Esophagus muscularis mucosa (tissue), 4 donors: ENCODE measurements at regions not wholly inside any gene's neighbourhood (a gene's known extent, or its start where the extent isn't known, plus 50 kb on each side); places are given as distances from the start of the nearest gene placed in this dataset.

ENCODE experiments used
- DNase-seq: peaks from one replicate; pipeline ENCODE4 v3.0.0-alpha.2; 2017; ENCODE audit errors: extremely low spot score
- H3K27ac ChIP-seq, 4 donors: fragments of 200-600 bp; sonication (generic); replicated peaks in 1 of 4; 1 replicate in 3 of 4; 2 replicates in 1 of 4; pipeline ENCODE4 v1.5.1; 2016 to 2019; ENCODE audit warnings: mild to moderate bottlenecking in 1 of 4
- H3K27me3 ChIP-seq, 4 donors: fragments of 200-600 bp; sonication (generic); one replicate each; pipeline versions ENCODE4 v1.5.1 to v1.6.0; 2016 to 2019
- H3K36me3 ChIP-seq, 4 donors: fragments of 200-600 bp; sonication (generic); one replicate each; pipeline ENCODE4 v1.5.1; 2016 to 2019
- H3K4me1 ChIP-seq, 4 donors: fragments of 200-600 bp; sonication (generic); one replicate each; pipeline ENCODE4 v1.5.1; 2016 to 2019
- H3K4me3 ChIP-seq, 4 donors: fragments of 200-600 bp; sonication (generic); 1 replicate in 2 of 4; 2 replicates in 2 of 4; pipeline ENCODE4 v1.5.1; 2016 to 2019; ENCODE audit warnings: mild to moderate bottlenecking in 4 of 4, moderate library complexity in 1 of 4
- H3K9me3 ChIP-seq, 4 donors: fragments of 200-600 bp; sonication (generic); 1 replicate in 3 of 4; 2 replicates in 1 of 4; pipeline ENCODE4 v1.5.1; 2016 to 2019
- EP300 ChIP-seq: sonication (generic); formaldehyde crosslinking; IDR thresholded peaks from one replicate; pipeline ENCODE4 v1.6.1; 2017; ENCODE audit warnings: antibody characterized with exemption
- POLR2A ChIP-seq: fragments of 450-650 bp; IDR thresholded peaks from one replicate; pipeline ENCODE4 v1.6.1; 2017; ENCODE audit warnings: antibody characterized with exemption, moderate library complexity, mild to moderate bottlenecking, low read depth
- POLR2AphosphoS5 ChIP-seq, 2 donors: sonication (generic); formaldehyde crosslinking; IDR thresholded peaks; one replicate each; pipeline ENCODE4 v1.6.1; 2017; ENCODE audit warnings: antibody characterized with exemption in 2 of 2
- WGBS: methylation state at CpG from one replicate; pipeline ENCODE4 v1.1.5; 2018; 5-methylcytosine and 5-hydroxymethylcytosine counted together
- intact Hi-C: fragments of 100-400 bp; cut with DNase I; formaldehyde crosslinking; loops from one replicate; pipeline ENCODE4 v1.15.1; 2023
- TF ChIP-seq, protein P1 (sequence below), 3 experiments: fragments of 200-600 bp in 2 of 3; fragments of 450-650 bp in 1 of 3; sonication (generic) in 2 of 3; IDR thresholded peaks; one replicate each; pipeline ENCODE4 v1.5.1; 2017 to 2019; ENCODE audit warnings: antibody characterized with exemption in 3 of 3, mild to moderate bottlenecking in 2 of 3, moderate library complexity in 1 of 3

DNA sequence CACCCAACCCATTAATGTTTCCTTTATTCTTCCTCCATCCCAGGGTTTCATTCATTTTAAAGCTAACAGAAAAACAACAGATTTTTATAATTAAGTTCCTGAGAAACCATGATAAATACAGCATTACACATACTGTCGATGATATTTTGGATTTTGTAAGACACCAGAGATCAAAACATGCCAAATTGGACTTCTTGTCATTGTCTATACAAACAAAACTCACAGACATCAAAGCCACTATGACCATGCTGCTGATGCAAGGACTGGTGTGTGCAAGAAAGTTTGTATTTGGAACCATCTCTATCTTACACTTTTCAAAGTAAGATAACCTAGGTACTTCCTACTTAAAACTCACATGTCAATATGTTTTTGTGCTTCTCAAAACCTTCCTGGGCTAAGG lies 294.0 kb upstream of the UGT8 start:
- WGBS, result 53% methylated on average over 1 of the region's 1 CpG
- no peak overlapping the region for H3K4me3 ChIP-seq
- intact Hi-C loops, result no loop called here

DNA sequence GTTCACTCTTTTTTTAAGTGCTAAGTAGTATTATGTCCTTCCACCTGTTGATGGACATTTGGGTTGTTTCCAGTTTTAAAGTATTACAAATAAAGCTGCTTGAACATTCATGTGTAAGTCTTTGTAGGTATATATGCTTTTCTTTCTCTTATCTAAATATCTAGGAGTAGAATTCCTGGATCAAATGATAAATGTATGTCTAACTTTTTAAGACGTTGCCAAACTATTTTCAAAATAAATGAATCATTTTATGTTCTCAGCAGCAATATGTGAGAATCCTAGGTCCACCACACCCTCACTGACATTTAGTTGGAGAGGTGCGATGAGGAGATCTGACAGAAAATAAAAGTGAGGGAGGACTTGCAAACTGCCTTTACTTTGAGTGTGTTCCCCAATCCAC lies 291.7 kb upstream of the UGT8 start:
- no peaks in the 10 kb centered on the region for H3K36me3 ChIP-seq
- H3K9me3 ChIP-seq, result no peaks in the 10 kb centered on the region
- DNase-seq, result no peak
- intact Hi-C loops, result no loop called here
- 46% methylated on average over 2 of the region's 2 CpGs for WGBS
- H3K27ac ChIP-seq, result no peak overlapping the region
- no peaks in the 10 kb centered on the region for H3K27me3 ChIP-seq
- no peak for TF ChIP-seq POLR2A
- TF ChIP-seq, protein P1, sequence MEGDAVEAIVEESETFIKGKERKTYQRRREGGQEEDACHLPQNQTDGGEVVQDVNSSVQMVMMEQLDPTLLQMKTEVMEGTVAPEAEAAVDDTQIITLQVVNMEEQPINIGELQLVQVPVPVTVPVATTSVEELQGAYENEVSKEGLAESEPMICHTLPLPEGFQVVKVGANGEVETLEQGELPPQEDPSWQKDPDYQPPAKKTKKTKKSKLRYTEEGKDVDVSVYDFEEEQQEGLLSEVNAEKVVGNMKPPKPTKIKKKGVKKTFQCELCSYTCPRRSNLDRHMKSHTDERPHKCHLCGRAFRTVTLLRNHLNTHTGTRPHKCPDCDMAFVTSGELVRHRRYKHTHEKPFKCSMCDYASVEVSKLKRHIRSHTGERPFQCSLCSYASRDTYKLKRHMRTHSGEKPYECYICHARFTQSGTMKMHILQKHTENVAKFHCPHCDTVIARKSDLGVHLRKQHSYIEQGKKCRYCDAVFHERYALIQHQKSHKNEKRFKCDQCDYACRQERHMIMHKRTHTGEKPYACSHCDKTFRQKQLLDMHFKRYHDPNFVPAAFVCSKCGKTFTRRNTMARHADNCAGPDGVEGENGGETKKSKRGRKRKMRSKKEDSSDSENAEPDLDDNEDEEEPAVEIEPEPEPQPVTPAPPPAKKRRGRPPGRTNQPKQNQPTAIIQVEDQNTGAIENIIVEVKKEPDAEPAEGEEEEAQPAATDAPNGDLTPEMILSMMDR (IDR thresholded peaks at IDR 0.05), result no peak
- TF ChIP-seq POLR2AphosphoS5 (IDR thresholded peaks at IDR 0.05), result no peak
- TF ChIP-seq EP300, result no peak
- peaks cover 0 to 11% (median 3%) of the 10 kb centered on the region in 4 donors for H3K4me1 ChIP-seq
- no peak overlapping the region for H3K4me3 ChIP-seq

More for the DNA sequence above, 294.0 kb upstream of the UGT8 start:
- TF ChIP-seq, protein P1 (IDR thresholded peaks at IDR 0.05), result no peak
- TF ChIP-seq EP300 (no peak), POLR2A (no peak), POLR2AphosphoS5 (IDR thresholded peaks at IDR 0.05) (no peak)
- no peak for DNase-seq
- no peak overlapping the region for H3K27ac ChIP-seq
- H3K36me3 ChIP-seq, result no peaks in the 10 kb centered on the region
- peaks cover 0 to 5% (median 0%) of the 10 kb centered on the region in 4 donors for H3K9me3 ChIP-seq
- H3K4me1 ChIP-seq, result no peaks in the 10 kb centered on the region
- H3K27me3 ChIP-seq, result no peaks in the 10 kb centered on the region

DNA sequence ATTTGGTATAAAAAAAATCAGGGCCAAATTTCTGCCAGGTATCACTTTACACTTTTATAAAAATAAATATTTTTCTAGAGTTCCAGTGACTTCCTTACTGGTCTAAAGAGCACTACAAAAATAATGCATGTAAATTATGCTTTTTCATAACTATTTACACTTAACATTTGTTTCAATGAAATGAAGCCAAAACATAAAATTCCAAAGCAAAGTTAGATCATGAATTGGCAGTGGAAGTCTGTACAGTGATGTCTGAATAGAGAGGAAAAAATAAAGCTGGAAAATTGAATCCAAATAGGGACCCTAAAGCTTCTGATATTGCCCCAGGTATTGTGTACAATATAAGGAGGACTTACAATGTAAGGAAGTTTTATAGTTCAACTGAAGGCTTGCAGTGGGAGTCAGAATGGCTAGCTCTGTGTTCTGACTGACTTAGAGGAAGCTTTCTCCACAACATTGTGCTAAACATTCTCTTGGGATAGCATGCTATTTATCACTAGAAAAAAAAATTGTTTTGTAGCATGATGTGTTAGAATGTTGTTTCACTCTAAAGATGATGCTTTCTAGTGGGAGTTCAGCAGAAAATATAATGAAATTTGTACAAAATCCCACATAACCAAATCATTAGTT lies 288.2 kb upstream of the UGT8 start:
- DNase-seq, result no peak
- TF ChIP-seq, protein P1 (IDR thresholded peaks at IDR 0.05), result no peak
- intact Hi-C loops, result no loop called here
- Histone ChIP-seq H3K36me3 (no peaks in the 10 kb centered on the region), H3K4me1 (peaks cover 0 to 11% (median 3%) of the 10 kb centered on the region in 4 donors), H3K27me3 (no peaks in the 10 kb centered on the region), H3K27ac (no peak overlapping the region), H3K4me3 (no peak overlapping the region), H3K9me3 (peaks cover 0 to 6% (median 0%) of the 10 kb centered on the region in 4 donors)

DNA sequence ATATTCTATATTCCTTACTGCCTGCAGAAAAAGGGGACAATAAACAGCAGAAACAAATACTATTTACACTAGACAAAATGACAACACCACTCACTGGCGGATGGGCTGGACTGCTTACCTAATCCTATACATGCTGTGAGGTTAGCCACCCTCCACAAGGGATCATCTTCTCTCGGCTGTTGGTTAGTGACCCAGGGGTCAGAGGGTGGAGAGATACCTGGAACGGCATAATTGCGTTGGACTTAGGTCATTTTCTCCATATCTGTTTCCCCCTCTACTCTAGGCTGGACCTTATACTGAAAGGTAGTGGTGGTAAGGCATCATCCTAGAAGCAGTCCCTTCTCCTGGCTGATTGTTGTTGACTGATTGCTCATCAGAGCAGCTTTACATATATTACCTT lies 286.8 kb upstream of the UGT8 start:
- H3K9me3 ChIP-seq, result peaks cover 0 to 6% (median 0%) of the 10 kb centered on the region in 4 donors
- WGBS, result 82% methylated on average over 4 of the region's 4 CpGs
- DNase-seq, result no peak
- H3K27ac ChIP-seq, result no peak overlapping the region
- intact Hi-C loops, result no loop called here
- H3K36me3 ChIP-seq, result no peaks in the 10 kb centered on the region
- H3K27me3 ChIP-seq, result no peaks in the 10 kb centered on the region
- TF ChIP-seq, protein P1 (IDR thresholded peaks at IDR 0.05), result no peak
- TF ChIP-seq POLR2A (no peak), EP300 (no peak), POLR2AphosphoS5 (IDR thresholded peaks at IDR 0.05) (no peak)
- H3K4me1 ChIP-seq, result peaks cover 0 to 11% (median 3%) of the 10 kb centered on the region in 4 donors
- no peak overlapping the region for H3K4me3 ChIP-seq

DNA sequence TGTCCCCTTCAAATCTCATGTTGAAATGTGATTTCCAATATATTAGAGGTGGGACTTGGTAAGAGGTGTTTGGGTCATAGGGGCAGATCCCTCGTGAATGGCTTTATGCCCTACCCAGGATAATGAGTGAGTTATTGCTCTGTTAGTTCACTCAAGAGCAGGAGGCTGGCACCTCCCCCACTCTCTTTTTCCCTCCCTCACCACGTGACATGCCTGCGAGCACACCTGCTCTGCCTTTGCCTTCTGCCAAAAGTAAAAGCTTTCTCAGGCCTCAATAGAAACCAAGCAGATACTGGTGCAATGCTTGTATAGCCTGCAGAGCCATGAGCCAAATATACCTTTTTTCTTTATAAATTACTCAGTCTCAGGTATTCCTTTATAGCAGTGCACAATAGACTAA lies 286.3 kb upstream of the UGT8 start:
- no peaks in the 10 kb centered on the region for H3K36me3 ChIP-seq
- no peak for DNase-seq
- H3K4me1 ChIP-seq, result peaks cover 0 to 11% (median 5%) of the 10 kb centered on the region in 4 donors
- no peaks in the 10 kb centered on the region for H3K27me3 ChIP-seq
- H3K4me3 ChIP-seq, result no peak overlapping the region
- H3K9me3 ChIP-seq, result peaks cover 0 to 6% (median 0%) of the 10 kb centered on the region in 4 donors
- no peak for TF ChIP-seq POLR2A
- no peak for TF ChIP-seq EP300
- no peak for TF ChIP-seq POLR2AphosphoS5 (IDR thresholded peaks at IDR 0.05)
- WGBS, result 88% methylated on average over 3 of the region's 3 CpGs
- H3K27ac ChIP-seq, result no peak overlapping the region
- intact Hi-C loops, result no loop called here
